Panc1 (cell line): ENCODE measurements at regions not wholly inside any gene's neighbourhood (a gene's known extent, or its start where the extent isn't known, plus 50 kb on each side); places are given as distances from the start of the nearest gene placed in this dataset.

Experiments used
- CTCF ChIP-seq: fragments of 450-650 bp; IDR thresholded peaks from 2 replicates; pipeline ENCODE4 v1.5.1; 2017; ENCODE audit warnings: mild to moderate bottlenecking
- POLR2AphosphoS5 ChIP-seq: IDR thresholded peaks from 2 replicates; pipeline ENCODE4 v1.6.1; 2012; ENCODE audit warnings: mild to moderate bottlenecking, low read depth, low read length, moderate library complexity
- REST ChIP-seq, 2 experiments: IDR thresholded peaks; 2 replicates each; pipeline ENCODE4 v1.6.1; 2011 to 2012; ENCODE audit warnings: low read depth in 2 of 2, control low read depth in 1 of 2, low read length in 1 of 2, mild to moderate bottlenecking in 1 of 2, moderate library complexity in 1 of 2; ENCODE audit not compliant: insufficient read depth in 1 of 2
- SIN3A ChIP-seq: IDR thresholded peaks from 2 replicates; pipeline ENCODE4 v1.6.1; 2012; ENCODE audit warnings: low read depth, mild to moderate bottlenecking, low read length, moderate library complexity, borderline replicate concordance; ENCODE audit not compliant: insufficient read depth

GRCh38 chr6:96742702-96743101 is 94.6 kb downstream of the GPR63 start:
- no peak for TF ChIP-seq CTCF
- TF ChIP-seq SIN3A, result no peak
- no peak for TF ChIP-seq POLR2AphosphoS5
- TF ChIP-seq REST (IDR thresholded peaks at IDR 0.05; ENCODE audit: insufficient read depth in 1 of 2, low read depth in 2 of 2, low read length in 1 of 2), result no peak
